SK-N-SH (cell line): ENCODE measurements at regions not wholly inside any gene's neighbourhood (a gene's known extent, or its start where the extent isn't known, plus 50 kb on each side); places are given as distances from the start of the nearest gene placed in this dataset.
"Not testable (repeated sequence)": the region's sequence is repeated elsewhere in the genome, so short reads cannot be mapped to it uniquely, and the experiment has no call there.

ENCODE experiments used
- CHD2 ChIP-seq: fragments of 150-350 bp; IDR thresholded peaks from 2 replicates; pipeline ENCODE4 v1.6.1; 2018; ENCODE audit warnings: low read length; ENCODE audit not compliant: partially characterized antibody
- ELF1 ChIP-seq: IDR thresholded peaks from 2 replicates; pipeline ENCODE4 v1.4.0; 2012
- EZH2phosphoT487 ChIP-seq: fragments of 200-600 bp; sonication (generic); IDR thresholded peaks from 2 replicates; pipeline ENCODE4 v1.6.1; 2017; ENCODE audit warnings: low read depth, mixed run types, mild to moderate bottlenecking, antibody characterized with exemption, moderate library complexity, borderline replicate concordance
- FOXM1 ChIP-seq: IDR thresholded peaks from 2 replicates; pipeline ENCODE4 v1.4.0; 2012; ENCODE audit warnings: low read depth, mild to moderate bottlenecking
- NRF1 ChIP-seq: IDR thresholded peaks from 2 replicates; pipeline ENCODE4 v1.6.1; 2012; ENCODE audit warnings: low read depth, mild to moderate bottlenecking, low read length
- POLR2AphosphoS5 ChIP-seq: IDR thresholded peaks from 2 replicates; pipeline ENCODE4 v1.6.1; 2012; ENCODE audit warnings: low read depth, low read length
- RAD21 ChIP-seq: IDR thresholded peaks from 2 replicates; pipeline ENCODE4 v1.6.1; 2012; ENCODE audit warnings: mild to moderate bottlenecking, low read length
- RCOR1 ChIP-seq: fragments of 150-350 bp; IDR thresholded peaks from 2 replicates; pipeline ENCODE4 v1.6.1; 2017; ENCODE audit warnings: antibody characterized with exemption, low read length
- SIN3A ChIP-seq: IDR thresholded peaks from 2 replicates; pipeline ENCODE4 v1.6.1; 2012; ENCODE audit warnings: low read depth, mild to moderate bottlenecking, low read length, moderate library complexity, borderline replicate concordance
- TCF12 ChIP-seq: IDR thresholded peaks from 2 replicates; pipeline ENCODE4 v1.4.0; 2012
- YY1 ChIP-seq: IDR thresholded peaks from 2 replicates; pipeline ENCODE4 v1.4.0; 2012; ENCODE audit warnings: low read depth, mild to moderate bottlenecking
- TF ChIP-seq, protein P1 (sequence below): IDR thresholded peaks from 2 replicates; pipeline ENCODE4 v1.4.0; 2012; ENCODE audit warnings: low read depth
- TF ChIP-seq, protein P2 (sequence below): fragments of 150-350 bp; IDR thresholded peaks from 2 replicates; pipeline ENCODE4 v1.6.1; 2016; ENCODE audit warnings: mild to moderate bottlenecking, low read depth, low read length
- TF ChIP-seq, protein P3 (sequence below): fragments of 200-600 bp; sonication (generic); IDR thresholded peaks from 2 replicates; pipeline ENCODE4 v1.6.1; 2017; ENCODE audit warnings: antibody characterized with exemption, mild to moderate bottlenecking, moderate library complexity

DNA sequence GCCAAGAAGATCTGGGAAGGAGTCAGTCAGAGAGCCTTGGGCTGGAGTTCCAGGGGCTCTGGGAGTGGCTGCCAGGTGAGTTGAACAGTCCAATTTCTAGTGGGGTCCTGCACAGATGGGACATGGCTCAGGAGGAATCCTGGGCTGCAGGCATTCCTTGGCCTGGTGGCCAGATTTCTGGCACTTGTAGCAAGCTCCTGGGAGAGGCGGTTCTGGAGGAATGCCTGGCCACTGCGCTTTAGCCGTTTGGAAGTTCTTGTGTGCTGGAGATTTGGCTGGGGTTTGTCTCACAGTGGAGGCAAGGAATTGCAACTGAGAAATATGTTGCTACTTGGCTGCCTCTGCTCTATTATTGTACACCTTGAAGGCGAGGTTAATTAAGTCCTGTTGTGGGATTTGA, 133.9 kb upstream of the CCZ1B start:
- TF ChIP-seq POLR2AphosphoS5, TCF12, FOXM1, CHD2, ELF1, EZH2phosphoT487, RCOR1, SIN3A, NRF1, YY1, RAD21: not testable (repeated sequence)
- TF ChIP-seq, protein P1, sequence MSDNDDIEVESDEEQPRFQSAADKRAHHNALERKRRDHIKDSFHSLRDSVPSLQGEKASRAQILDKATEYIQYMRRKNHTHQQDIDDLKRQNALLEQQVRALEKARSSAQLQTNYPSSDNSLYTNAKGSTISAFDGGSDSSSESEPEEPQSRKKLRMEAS = not testable (repeated sequence)
- TF ChIP-seq, protein P2, sequence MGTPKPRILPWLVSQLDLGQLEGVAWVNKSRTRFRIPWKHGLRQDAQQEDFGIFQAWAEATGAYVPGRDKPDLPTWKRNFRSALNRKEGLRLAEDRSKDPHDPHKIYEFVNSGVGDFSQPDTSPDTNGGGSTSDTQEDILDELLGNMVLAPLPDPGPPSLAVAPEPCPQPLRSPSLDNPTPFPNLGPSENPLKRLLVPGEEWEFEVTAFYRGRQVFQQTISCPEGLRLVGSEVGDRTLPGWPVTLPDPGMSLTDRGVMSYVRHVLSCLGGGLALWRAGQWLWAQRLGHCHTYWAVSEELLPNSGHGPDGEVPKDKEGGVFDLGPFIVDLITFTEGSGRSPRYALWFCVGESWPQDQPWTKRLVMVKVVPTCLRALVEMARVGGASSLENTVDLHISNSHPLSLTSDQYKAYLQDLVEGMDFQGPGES = not testable (repeated sequence)
- TF ChIP-seq, protein P3, sequence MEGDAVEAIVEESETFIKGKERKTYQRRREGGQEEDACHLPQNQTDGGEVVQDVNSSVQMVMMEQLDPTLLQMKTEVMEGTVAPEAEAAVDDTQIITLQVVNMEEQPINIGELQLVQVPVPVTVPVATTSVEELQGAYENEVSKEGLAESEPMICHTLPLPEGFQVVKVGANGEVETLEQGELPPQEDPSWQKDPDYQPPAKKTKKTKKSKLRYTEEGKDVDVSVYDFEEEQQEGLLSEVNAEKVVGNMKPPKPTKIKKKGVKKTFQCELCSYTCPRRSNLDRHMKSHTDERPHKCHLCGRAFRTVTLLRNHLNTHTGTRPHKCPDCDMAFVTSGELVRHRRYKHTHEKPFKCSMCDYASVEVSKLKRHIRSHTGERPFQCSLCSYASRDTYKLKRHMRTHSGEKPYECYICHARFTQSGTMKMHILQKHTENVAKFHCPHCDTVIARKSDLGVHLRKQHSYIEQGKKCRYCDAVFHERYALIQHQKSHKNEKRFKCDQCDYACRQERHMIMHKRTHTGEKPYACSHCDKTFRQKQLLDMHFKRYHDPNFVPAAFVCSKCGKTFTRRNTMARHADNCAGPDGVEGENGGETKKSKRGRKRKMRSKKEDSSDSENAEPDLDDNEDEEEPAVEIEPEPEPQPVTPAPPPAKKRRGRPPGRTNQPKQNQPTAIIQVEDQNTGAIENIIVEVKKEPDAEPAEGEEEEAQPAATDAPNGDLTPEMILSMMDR = not testable (repeated sequence)
